Astrocyte of the cerebellum (primary cell): ENCODE measurements at regions not wholly inside any gene's neighbourhood (a gene's known extent, or its start where the extent isn't known, plus 50 kb on each side); places are given as distances from the start of the nearest gene placed in this dataset.
"Not testable (repeated sequence)": the region's sequence is repeated elsewhere in the genome, so short reads cannot be mapped to it uniquely, and the experiment has no call there.

Experiments used
- DNase-seq: peaks from one replicate; pipeline ENCODE4 v3.0.0-alpha.2; 2011; ENCODE audit warnings: low read depth
- H3K4me3 ChIP-seq: 2 replicates; pipeline ENCODE4 v1.5.1; 2011; ENCODE audit warnings: mild to moderate bottlenecking, low read depth, low read length, moderate library complexity
- in situ Hi-C: cut with HindIII; loops from 2 replicates; pipeline ENCODE4 v1.10.0; 2017; ENCODE audit warnings: low sequenced_read_pairs
- TF ChIP-seq, protein P1 (sequence below): IDR thresholded peaks from 2 replicates; pipeline ENCODE4 v1.5.1; 2012; ENCODE audit warnings: low read length, low read depth, moderate library complexity, mild to moderate bottlenecking; ENCODE audit errors: missing control alignments

DNA sequence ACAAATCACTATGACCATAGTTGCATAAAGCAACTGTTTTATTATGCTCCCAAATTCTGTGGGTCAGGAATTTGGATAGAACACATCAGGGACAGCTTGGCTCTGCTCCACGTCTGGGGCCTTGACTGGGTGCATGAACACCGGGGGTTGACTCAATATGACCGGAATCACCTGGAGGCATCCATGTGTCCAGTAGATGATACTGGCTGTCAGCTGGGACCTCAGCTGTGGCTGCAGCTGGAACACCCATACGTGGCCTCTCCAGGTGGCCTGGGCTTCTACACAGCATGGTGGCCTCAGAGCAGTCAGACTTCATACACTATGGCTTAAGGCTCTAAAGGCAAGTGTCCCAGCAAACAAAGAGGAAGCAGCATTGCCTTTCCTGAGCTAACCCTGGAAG lies 113.4 kb downstream of the NRN1 start:
- no peak for DNase-seq
- no peak overlapping the region for H3K4me3 ChIP-seq
- in situ Hi-C loops, result no loop called here
- TF ChIP-seq, protein P1, sequence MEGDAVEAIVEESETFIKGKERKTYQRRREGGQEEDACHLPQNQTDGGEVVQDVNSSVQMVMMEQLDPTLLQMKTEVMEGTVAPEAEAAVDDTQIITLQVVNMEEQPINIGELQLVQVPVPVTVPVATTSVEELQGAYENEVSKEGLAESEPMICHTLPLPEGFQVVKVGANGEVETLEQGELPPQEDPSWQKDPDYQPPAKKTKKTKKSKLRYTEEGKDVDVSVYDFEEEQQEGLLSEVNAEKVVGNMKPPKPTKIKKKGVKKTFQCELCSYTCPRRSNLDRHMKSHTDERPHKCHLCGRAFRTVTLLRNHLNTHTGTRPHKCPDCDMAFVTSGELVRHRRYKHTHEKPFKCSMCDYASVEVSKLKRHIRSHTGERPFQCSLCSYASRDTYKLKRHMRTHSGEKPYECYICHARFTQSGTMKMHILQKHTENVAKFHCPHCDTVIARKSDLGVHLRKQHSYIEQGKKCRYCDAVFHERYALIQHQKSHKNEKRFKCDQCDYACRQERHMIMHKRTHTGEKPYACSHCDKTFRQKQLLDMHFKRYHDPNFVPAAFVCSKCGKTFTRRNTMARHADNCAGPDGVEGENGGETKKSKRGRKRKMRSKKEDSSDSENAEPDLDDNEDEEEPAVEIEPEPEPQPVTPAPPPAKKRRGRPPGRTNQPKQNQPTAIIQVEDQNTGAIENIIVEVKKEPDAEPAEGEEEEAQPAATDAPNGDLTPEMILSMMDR, result no peak

DNA sequence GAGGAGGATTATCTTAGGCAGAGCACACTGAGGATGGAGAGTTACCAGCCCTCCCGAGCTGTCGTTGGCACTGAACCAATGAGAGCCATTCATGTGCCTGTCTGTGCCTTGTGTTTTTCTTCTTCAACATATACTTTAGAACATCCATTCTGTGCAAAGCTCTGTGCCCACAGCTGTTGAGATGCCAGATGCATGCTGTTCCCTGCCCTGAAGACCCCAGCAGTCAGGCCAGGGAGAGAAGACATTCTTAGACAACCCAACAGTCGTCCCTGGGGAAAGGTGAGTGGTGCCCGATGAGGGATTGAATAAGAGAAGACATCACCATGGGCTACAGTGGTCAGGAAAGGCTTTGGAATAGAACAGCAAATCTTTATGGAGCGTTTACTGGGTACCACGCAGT lies 114.1 kb downstream of the NRN1 start:
- TF ChIP-seq, protein P1, result no peak
- DNase-seq, result no peak
- no peak overlapping the region for H3K4me3 ChIP-seq
- in situ Hi-C loops, result no loop called here

- TF ChIP-seq, protein P1, result no peak
- in situ Hi-C loops, result no loop called here
- no peak for DNase-seq
- H3K4me3 ChIP-seq, result no peak overlapping the region
Observed at GRCh38 chr6:5878792-5879191, 127.9 kb downstream of the NRN1 start.

- TF ChIP-seq, protein P1, result no peak
- in situ Hi-C loops, result no loop called here
- DNase-seq, result no peak
- no peak overlapping the region for H3K4me3 ChIP-seq
Observed at GRCh38 chr6:5876076-5876475, 130.6 kb downstream of the NRN1 start.

DNA sequence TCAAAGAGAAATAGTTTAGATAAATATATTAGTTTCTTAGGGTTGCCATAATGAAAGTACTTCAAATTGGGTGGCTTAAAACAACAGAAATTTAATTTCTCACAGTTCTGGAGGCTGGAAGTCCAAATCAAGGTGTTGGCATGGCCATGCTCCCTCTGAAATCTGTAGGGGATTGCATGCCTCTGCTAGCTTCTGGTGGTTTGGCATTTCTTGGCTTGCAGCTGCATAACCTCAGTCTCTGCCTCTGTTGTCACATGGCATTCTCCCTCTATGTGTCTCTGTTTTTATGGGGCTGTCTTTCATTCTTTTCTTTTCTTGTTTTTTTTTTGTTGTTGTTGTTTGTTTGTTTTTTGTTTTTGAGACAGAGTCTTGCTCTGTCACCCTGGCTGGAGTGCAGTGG lies 132.7 kb downstream of the NRN1 start:
- DNase-seq, in situ Hi-C loops, H3K4me3 ChIP-seq: not testable (repeated sequence)

DNA sequence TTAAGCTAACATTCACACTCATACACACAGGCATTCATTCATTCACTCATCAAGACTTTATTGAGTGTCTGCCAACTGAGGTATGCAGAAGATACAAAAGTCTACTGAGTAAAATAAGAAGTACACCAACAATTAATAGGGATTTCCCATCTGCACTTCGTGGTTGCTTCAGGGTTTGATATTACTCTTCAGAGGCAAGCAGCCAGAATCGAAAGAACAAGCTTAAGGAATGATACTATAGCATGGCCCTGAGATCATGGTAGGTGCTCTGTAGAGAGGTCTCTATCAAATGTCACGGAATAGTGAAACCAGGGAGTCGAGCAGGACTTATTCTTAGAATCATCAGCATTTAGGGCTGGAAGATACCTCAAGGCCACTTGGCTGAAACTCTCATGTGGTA lies 135.4 kb downstream of the NRN1 start:
- in situ Hi-C loops, result no loop called here
- H3K4me3 ChIP-seq, result no peak overlapping the region
- TF ChIP-seq, protein P1, result no peak
- DNase-seq, result no peak

DNA sequence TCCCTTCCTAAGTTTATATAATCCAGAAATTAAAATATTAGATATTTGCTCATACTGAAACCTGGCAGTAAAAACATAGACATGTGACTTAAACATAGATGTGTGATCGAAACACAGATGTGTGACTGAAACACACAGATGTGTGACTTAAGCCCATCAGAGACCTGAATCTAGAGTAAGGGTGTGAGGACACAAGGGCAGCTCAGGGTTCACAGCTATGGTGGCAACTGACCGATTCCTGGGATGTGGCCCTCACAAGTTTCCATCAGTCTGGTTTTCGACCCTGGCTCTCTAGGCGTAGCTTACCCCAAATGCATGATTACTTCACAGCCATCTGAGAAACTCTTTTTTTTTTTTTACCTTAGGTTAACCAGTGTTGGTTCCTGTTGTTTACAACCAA lies 137.0 kb downstream of the NRN1 start:
- H3K4me3 ChIP-seq, result no peak overlapping the region
- DNase-seq, result no peak
- in situ Hi-C loops, result no loop called here
- TF ChIP-seq, protein P1, result no peak
